ENCODE measurements at regions not wholly inside any gene's neighbourhood (a gene's known extent, or its start where the extent isn't known, plus 50 kb on each side); places are given as distances from the start of the nearest gene placed in this dataset.

DNA sequence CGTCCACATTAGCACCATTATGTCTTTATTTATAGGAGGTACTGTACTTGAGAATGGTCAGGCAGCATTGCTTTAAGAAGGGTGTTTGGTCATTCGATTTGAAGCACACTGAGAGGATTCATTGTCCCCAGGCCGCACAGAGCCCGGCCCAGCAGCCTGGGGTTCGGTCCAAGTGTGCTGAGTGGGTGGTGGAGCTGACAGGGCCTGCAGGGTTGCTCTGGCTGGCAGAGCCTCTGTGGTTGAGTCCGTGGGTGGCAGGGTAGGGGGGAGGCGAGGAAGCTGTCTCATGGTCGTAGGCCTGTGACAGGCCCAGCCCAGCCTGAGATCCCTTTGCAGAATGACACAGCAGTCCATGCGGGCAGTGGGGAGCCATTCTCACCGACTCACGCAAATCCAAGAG lies 227.7 kb upstream of the TOPAZ1 start:
- Histone ChIP-seq H3K9me3 (ENCODE audit: low read length) (no peaks in the 10 kb centered on the region), H4K20me1 (ENCODE audit: insufficient read depth, low read length) (no peaks in the 10 kb centered on the region), H3K4me2 (ENCODE audit: low read length) (no peak overlapping the region), H3K4me3 (ENCODE audit: low read depth, low read length, poor library complexity, severe bottlenecking) (no peak overlapping the region), H3K27me3 (ENCODE audit: insufficient read depth, low read length) (no peaks in the 10 kb centered on the region), H3K9ac (ENCODE audit: low read length) (no peak overlapping the region), H3F3A (ENCODE audit: insufficient read depth, low read length) (no peaks in the 10 kb centered on the region), H3K79me2 (ENCODE audit: insufficient read depth, low read length) (no peaks in the 10 kb centered on the region), H3K36me3 (ENCODE audit: insufficient read depth, low read length) (no peaks in the 10 kb centered on the region), H3K27ac (ENCODE audit: low read depth, low read length, poor library complexity, severe bottlenecking) (no peak overlapping the region), H3K4me1 (ENCODE audit: insufficient read depth, low read length, severe bottlenecking) (no peaks in the 10 kb centered on the region), H3K9me2 (ENCODE audit: low read depth, low read length) (no peaks in the 10 kb centered on the region), H2AFZ (ENCODE audit: low read length) (no peak overlapping the region)
- TF ChIP-seq, protein P1, sequence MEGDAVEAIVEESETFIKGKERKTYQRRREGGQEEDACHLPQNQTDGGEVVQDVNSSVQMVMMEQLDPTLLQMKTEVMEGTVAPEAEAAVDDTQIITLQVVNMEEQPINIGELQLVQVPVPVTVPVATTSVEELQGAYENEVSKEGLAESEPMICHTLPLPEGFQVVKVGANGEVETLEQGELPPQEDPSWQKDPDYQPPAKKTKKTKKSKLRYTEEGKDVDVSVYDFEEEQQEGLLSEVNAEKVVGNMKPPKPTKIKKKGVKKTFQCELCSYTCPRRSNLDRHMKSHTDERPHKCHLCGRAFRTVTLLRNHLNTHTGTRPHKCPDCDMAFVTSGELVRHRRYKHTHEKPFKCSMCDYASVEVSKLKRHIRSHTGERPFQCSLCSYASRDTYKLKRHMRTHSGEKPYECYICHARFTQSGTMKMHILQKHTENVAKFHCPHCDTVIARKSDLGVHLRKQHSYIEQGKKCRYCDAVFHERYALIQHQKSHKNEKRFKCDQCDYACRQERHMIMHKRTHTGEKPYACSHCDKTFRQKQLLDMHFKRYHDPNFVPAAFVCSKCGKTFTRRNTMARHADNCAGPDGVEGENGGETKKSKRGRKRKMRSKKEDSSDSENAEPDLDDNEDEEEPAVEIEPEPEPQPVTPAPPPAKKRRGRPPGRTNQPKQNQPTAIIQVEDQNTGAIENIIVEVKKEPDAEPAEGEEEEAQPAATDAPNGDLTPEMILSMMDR (IDR thresholded peaks at IDR 0.05; ENCODE audit: low read length), result no peak
- no peak for TF ChIP-seq EZH2 (IDR thresholded peaks at IDR 0.05; ENCODE audit: borderline replicate concordance, low read length)

- Histone ChIP-seq H3K27me3 (ENCODE audit: insufficient read depth, low read length) (no peaks in the 10 kb centered on the region), H3K79me2 (ENCODE audit: insufficient read depth, low read length) (no peaks in the 10 kb centered on the region), H3K4me2 (ENCODE audit: low read length) (no peak overlapping the region), H3K9ac (ENCODE audit: low read length) (no peak overlapping the region), H3F3A (ENCODE audit: insufficient read depth, low read length) (no peaks in the 10 kb centered on the region), H3K4me1 (ENCODE audit: insufficient read depth, low read length, severe bottlenecking) (no peaks in the 10 kb centered on the region), H3K9me3 (ENCODE audit: low read length) (no peaks in the 10 kb centered on the region), H3K4me3 (ENCODE audit: low read depth, low read length, poor library complexity, severe bottlenecking) (no peak overlapping the region), H4K20me1 (ENCODE audit: insufficient read depth, low read length) (no peaks in the 10 kb centered on the region), H3K27ac (ENCODE audit: low read depth, low read length, poor library complexity, severe bottlenecking) (no peak overlapping the region), H3K36me3 (ENCODE audit: insufficient read depth, low read length) (no peaks in the 10 kb centered on the region), H2AFZ (ENCODE audit: low read length) (no peak overlapping the region), H3K9me2 (ENCODE audit: low read depth, low read length) (no peaks in the 10 kb centered on the region)
- no peak for TF ChIP-seq EZH2 (IDR thresholded peaks at IDR 0.05; ENCODE audit: borderline replicate concordance, low read length)
- TF ChIP-seq, protein P1 (IDR thresholded peaks at IDR 0.05; ENCODE audit: low read length), result no peak
Measured at GRCh38 chr3:44015170-44015569, 226.5 kb upstream of the TOPAZ1 start.

- Histone ChIP-seq H3K79me2 (ENCODE audit: insufficient read depth, low read length) (no peaks in the 10 kb centered on the region), H3K36me3 (ENCODE audit: insufficient read depth, low read length) (no peaks in the 10 kb centered on the region), H3K27ac (ENCODE audit: low read depth, low read length, poor library complexity, severe bottlenecking) (no peak overlapping the region), H3K9me2 (ENCODE audit: low read depth, low read length) (no peaks in the 10 kb centered on the region), H3K27me3 (ENCODE audit: insufficient read depth, low read length) (no peaks in the 10 kb centered on the region), H3F3A (ENCODE audit: insufficient read depth, low read length) (no peaks in the 10 kb centered on the region), H3K4me1 (ENCODE audit: insufficient read depth, low read length, severe bottlenecking) (no peaks in the 10 kb centered on the region), H4K20me1 (ENCODE audit: insufficient read depth, low read length) (no peaks in the 10 kb centered on the region), H2AFZ (ENCODE audit: low read length) (no peak overlapping the region), H3K4me2 (ENCODE audit: low read length) (no peak overlapping the region), H3K4me3 (ENCODE audit: low read depth, low read length, poor library complexity, severe bottlenecking) (no peak overlapping the region), H3K9me3 (ENCODE audit: low read length) (no peaks in the 10 kb centered on the region), H3K9ac (ENCODE audit: low read length) (no peak overlapping the region)
- TF ChIP-seq, protein P1 (IDR thresholded peaks at IDR 0.05; ENCODE audit: low read length), result no peak
- no peak for TF ChIP-seq EZH2 (IDR thresholded peaks at IDR 0.05; ENCODE audit: borderline replicate concordance, low read length)
Measured at GRCh38 chr3:44016818-44017217, 224.9 kb upstream of the TOPAZ1 start.
